HG03103 (cell line): ENCODE measurements at regions not wholly inside any gene's neighbourhood (a gene's known extent, or its start where the extent isn't known, plus 50 kb on each side); places are given as distances from the start of the nearest gene placed in this dataset.
"Not testable (repeated sequence)": the region's sequence is repeated elsewhere in the genome, so short reads cannot be mapped to it uniquely, and the experiment has no call there.

ENCODE experiments used
- ATAC-seq: cut with Tn5 transposase; IDR thresholded peaks from one replicate; pipeline ENCODE4 v1.9.1; 2021; ENCODE audit warnings: low read depth; ENCODE audit not compliant: unreplicated experiment

DNA sequence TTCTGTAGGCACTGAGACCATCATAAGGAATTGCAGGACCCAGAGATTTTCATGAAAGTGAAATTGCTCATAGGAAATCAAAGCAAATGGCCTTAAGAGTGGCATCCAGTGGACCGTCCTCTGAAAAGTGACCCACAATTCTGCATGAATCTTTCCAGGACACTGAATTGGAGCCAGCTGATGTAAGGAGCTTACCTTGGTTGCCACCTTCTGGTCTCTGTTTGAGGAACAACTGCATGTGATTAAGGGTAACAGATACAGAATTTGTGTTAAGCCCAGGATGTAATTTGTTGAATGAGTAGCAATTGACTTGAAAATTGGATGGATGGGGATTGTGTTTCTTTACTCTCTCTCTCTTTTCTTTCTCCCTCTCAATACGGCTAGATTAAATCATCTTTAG lies 49.9 kb upstream of the GAS1 start:
- ATAC-seq = no peak

DNA sequence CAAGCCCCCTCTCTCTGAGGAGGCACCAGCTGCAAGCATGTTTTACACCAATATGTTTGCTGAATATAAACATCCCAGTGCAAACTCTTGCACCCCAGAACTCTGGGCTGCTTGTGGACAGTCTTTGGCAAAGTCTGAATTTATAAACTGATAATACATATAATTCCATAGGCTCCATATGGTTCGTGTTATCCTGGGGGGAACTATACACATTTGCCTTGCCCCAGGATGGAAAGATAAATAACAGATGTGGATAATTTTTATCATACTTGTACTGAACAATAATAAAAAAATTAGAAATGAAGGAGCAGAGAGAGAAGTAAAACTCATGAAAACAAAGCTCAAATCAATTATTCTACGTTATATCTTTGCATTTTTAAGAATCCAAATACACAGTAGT lies 50.6 kb upstream of the GAS1 start:
- ATAC-seq = no peak

- no peak for ATAC-seq
These were observed 55.2 kb upstream of the GAS1 start for GRCh38 chr9:87002517-87002916.

DNA sequence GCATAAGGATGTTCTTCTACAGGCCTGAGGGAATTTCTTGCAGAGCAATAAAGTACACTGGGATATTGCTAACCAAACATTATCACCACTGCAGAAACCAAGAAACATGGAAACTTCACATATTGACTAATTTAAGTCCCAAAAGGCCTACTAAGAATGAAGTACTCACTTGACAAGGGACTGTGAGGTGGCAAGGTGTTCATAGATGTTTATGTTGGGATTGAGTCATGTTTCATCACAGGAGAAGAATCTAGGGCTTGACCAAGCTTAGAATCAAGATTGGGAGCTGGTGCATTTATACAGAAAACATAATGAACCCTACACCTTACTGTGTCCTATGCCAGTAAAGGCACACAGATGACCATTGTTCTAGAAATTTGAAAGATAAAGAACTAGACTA lies 56.7 kb upstream of the GAS1 start:
- no peak for ATAC-seq

- ATAC-seq = no peak
These were observed 59.6 kb upstream of the GAS1 start for GRCh38 chr9:87006956-87007355.

- ATAC-seq = no peak
These were observed 60.5 kb upstream of the GAS1 start for GRCh38 chr9:87007711-87008366.

DNA sequence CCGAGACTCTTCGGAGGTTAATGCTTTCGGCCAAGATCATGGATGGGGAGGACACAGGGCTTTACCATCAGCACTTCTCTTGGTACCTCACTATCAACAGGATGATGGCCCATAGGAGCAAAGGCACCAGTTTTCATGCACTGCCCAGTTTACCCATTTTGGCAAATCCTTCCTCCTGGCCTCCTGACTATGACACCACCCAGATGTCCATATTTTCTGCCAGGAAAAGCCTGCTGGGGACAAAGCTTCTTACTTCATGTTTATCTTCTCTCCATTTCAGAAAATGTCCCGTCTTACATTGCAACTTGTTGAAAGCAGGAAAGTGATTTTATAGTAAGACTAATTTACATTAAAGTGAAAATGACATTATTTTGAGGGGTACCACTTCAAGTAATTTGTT lies 61.4 kb upstream of the GAS1 start:
- ATAC-seq = no peak

GRCh38 chr9:87010626-87011025 lies 63.3 kb upstream of the GAS1 start:
- ATAC-seq = no peak

DNA sequence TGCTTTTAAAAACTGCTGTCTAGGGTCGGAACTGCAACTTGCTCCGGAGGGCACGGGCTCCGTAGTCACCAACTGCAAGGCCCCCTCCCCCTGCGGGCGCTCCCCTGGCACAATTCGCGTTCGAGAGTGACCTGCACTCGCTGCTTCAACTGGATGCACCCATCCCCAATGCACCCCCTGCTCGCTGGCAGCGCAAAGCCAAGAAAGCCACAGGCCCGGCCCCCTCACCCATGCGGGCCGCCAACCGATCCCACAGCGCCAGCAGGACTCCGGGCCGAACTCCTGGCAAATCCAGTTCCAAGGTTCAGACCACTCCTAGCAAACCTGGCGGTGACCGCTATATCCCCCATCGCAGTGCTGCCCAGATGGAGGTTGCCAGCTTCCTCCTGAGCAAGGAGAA lies 64.2 kb upstream of the GAS1 start:
- ATAC-seq = no peak

DNA sequence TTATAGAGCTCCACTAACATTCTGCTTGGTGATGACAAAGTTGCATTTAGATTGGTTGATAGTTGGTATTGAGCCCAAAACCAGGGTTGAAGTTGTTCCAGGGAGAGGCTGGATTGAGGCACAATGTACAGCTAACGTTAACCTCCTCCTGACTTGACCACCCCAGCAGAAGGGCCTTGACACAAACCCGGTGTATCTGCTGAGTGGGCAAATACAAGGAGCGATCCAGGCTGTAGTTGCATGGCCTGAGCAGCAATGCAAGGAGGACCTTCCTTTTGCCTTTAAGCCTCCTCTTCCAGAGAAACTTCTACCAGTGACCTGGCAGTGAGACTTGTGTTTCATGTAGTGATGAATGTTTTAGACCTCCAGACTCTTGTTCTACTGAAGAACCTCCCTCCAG lies 66.2 kb upstream of the GAS1 start:
- ATAC-seq = no peak

GRCh38 chr9:87014436-87014835 lies 67.1 kb upstream of the GAS1 start:
- no peak for ATAC-seq

- ATAC-seq = no peak
These were observed 69.4 kb upstream of the GAS1 start for GRCh38 chr9:87016681-87017080.

- ATAC-seq = no peak
These were observed 73.1 kb upstream of the GAS1 start for GRCh38 chr9:87020169-87020950.

GRCh38 chr9:87022178-87022577 lies 74.9 kb upstream of the GAS1 start:
- no peak for ATAC-seq

DNA sequence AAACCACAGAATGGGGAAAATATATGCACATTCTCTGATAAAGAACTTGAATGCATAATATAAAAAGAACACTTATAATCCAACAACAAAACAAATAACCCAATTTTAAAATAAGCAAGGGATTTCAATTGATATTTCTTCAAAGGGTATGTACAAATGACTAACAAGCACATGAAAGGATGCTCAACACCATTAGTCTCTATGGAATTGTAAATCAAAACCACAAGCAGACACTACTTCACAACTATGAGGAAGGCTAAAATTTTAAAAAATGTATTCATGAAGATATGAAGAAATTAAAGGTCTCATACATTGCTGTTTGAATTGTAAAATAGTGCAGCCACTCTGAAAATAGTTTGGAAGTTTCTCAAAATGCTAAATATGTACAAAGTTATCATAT lies 78.9 kb upstream of the GAS1 start:
- no peak for ATAC-seq

DNA sequence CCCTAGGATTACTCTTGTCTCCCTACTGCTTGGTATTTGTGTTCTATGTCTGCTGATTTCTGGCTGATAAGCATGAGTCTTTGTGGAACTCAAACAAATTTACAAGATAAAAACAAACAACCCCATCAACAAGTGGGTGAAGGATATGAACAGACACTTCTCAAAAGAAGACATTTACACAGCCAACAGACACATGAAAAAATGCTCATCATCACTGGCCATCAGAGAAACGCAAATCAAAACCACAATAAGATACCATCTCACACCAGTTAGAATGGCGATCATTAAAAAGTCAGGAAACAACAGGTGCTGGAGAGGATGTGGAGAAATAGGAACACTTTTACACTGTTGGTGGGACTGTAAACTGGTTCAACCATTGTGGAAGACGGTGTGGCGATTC lies 81.5 kb upstream of the GAS1 start:
- ATAC-seq = not testable (repeated sequence)

DNA sequence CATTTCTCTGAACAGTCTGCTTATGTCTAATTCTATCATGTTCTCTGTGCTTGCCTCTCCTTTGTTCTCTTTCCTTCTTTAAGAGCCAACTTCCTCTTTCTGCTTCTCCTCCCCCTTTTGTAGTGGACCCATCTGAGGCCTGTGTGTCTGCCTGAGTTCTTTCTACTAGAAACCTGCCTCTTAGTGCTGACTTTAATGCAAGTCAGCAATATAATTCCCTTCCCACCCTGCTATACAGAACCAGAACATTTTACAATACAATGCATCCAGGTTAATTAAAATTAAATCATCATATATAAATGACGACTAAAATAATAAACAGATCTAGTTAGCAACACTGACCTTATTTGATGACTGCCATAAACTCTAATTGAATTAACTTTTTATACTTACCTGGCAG lies 82.6 kb upstream of the GAS1 start:
- no peak for ATAC-seq

DNA sequence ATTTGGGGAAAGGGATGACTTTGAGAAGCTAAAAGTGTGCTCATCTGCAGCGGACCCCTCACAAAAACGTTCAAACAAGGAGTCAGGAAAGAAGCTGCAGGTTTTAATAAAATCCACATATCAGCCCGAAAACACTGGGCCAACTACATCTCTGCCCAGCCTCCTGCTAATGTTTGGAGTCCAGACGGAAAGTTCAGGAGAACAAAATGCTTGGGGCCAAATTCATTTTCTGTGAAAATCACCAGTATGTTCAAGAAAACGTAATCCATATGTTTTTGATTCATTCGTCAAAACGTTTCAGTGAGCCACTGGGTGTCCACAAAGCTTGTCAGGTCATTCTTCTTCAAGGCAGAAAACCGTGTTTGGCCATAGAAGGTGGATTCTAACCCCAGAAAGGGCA lies 87.5 kb upstream of the GAS1 start:
- no peak for ATAC-seq

- ATAC-seq = no peak
These were observed 88.6 kb upstream of the GAS1 start for GRCh38 chr9:87035879-87036278.

- no peak for ATAC-seq
These were observed 89.2 kb upstream of the GAS1 start for GRCh38 chr9:87036506-87036905.

GRCh38 chr9:87039809-87040392 lies 92.6 kb upstream of the GAS1 start:
- ATAC-seq = no peak

GRCh38 chr9:87040410-87041009 lies 93.2 kb upstream of the GAS1 start:
- no peak for ATAC-seq
